ENCODE measurements at regions not wholly inside any gene's neighbourhood (a gene's known extent, or its start where the extent isn't known, plus 50 kb on each side); places are given as distances from the start of the nearest gene placed in this dataset.

DNA sequence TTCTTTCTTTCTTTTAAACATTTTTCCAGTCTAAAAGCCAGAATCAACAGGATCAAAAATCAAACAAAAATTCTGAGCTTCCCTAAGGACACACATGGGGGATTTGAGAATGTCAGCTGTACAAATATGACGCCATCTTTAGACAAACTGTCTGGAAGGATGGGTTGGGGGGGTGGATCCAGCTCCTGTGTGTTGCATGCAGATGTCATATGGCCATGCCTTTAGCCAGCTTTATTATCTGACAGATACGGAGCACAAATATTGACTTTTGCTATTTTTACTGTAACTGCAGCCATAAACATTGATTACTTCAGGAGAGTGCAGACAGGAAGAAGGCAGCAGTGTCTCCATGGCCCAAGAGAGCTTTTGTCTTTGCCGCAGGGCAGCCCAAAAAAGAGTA lies 279.4 kb upstream of the ELAC2 start:
- peak in 2 of 3 experiments; percentile 19 to 59 for DNase-seq

DNA sequence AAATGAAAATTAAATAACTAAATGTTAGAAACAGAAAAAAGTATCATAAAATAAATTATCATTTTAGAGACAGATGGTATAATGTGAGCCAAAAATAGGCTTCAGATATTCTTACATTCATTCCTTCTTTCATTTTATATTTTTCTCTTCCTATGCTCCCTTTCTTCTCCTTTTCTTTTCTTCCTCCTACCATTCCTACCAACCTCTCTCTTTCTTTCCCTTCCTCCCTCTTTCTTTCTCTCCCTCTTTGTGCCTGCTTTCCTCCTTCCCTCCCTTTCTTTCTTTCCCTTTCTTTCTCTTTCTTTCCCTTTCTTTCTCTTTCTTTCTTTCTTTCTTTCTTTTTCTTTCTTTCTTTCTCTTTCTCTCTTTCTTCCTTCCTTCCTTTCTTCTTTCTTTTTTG lies 275.6 kb upstream of the ELAC2 start:
- no peak for DNase-seq

DNA sequence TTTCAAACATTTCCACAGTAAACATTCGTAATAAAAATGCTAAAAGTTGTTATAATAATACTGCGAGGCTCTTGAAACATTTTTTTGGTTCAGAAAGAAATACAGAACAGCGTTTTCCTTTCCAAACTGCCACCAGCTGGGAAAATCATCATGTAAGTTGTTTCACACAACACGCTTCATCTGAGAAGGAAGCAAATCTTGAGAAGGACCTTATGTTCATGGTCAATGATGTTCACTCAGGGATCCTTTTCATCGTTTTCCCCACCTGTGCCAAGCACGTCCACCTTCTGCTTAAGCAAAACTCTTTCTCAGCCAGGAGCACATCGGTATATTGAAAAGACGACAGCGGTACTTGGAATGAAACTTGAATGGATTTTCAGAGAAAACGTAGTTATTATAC lies 274.5 kb upstream of the ELAC2 start:
- no peak for DNase-seq

DNA sequence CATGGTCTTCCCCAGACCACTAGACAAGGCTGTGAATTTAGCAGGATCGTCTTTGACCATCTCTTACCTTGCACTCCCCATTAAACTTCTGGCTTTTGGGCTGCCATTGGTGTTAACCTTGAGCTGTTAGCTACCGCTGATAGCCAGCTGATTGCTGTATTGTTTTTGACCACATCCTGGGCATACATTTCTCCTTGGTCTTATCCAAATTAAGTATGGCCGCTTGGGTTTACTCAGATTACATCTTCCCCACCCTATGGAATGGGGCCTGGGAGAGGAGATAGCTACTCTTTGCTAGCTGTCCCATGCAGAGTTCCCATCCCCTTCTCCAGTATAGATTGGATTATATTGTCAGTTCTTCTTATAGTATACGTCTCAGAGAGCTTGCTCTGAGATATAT lies 270.4 kb upstream of the ELAC2 start:
- no peak for DNase-seq

DNA sequence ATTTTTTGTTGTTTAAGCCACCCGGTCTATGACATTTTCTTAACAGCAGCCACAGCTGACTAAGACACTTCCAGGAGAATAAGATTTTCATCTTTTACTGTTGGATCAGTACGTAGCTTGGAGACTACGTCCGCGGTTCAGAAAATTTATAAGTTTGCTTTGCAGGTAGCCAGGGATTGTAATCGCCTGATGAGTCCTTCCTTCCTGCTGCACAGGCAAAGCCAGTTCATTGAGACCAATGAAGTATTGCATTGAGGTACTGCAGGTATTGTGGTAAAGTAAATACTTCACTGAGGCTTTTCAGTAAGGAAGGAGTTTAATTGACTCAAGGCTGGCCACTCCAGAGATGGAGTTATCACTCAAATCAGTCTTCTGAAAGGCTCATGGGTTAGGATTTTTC lies 269.4 kb upstream of the ELAC2 start:
- no peak for DNase-seq

DNA sequence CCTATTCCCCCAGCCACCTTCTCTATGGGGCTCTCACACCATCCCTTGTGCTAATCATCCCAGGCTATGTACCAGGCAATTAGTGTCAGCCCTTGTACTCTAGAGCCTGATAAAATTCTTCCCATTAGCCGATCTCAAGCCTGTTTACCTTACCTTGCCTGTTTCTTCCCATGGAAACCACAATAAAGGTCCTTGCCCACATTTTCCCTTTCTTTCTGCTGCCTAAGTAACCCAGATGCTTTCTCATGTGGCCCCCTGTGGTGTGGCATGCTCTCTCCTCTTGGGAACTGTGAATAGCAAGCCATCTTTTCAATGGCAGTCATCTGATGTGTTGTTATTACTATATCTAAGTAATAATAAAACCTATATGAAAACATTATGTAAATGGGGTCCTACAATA lies 265.8 kb upstream of the ELAC2 start:
- DNase-seq = peak in 1 of 3 experiments; percentile 5

DNA sequence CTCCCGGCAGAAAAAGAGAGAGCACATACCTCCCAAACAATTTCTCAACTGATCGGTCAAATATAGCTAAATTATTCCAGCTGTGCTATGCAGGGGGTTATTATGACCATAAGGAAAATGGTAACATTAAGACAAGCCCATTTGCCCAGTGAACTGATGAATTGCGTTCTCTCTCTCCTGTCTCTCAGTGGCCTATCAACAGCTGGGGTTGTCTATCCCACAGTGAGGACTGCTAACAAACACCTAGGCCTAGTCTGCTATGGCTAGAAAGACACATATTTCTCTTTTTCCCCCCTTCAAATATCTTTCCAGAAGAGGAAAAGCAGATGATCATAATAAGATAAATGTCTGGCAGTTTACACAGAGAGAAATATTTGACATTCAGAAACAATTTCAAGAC lies 263.8 kb upstream of the ELAC2 start:
- no peak for DNase-seq

DNA sequence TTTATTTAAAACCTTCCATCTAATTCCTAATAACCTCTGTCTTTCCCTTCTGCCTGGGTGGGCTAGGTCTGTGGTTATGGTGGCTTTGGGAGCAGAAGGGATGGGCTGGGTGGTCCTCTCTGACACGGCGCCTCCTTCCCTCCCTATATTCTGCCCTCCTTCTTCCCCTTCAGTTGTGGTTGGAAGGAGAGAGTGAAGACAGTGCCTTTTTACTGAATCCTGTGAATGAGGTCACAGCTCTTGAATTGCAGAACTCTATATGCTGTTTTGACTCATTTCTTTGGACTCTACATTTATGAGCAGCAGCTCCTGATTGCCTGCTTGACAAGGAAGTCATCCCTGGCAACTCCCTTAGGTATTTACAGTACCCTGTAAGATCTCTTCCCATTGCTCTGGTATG lies 256.0 kb upstream of the ELAC2 start:
- no peak for DNase-seq

DNA sequence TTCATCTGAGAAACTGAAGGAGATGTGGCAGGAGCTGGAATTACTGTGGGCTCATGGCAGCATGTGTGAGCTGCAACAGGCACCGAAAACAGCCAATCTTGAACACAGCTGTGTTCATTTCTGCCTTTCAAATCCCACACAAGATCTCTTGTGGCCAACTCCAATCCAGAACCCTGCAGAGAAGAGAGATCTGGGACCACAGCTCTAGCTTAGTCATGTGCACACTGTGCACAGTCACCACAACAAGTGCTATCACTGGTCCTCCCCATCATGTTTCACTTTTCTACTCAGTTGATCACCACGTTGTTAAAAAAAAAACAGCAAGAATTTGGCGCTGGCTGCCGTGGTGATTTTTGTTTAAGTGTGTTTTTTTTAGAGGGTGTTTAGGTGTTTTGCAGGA lies 254.5 kb upstream of the ELAC2 start:
- no peak for DNase-seq

DNA sequence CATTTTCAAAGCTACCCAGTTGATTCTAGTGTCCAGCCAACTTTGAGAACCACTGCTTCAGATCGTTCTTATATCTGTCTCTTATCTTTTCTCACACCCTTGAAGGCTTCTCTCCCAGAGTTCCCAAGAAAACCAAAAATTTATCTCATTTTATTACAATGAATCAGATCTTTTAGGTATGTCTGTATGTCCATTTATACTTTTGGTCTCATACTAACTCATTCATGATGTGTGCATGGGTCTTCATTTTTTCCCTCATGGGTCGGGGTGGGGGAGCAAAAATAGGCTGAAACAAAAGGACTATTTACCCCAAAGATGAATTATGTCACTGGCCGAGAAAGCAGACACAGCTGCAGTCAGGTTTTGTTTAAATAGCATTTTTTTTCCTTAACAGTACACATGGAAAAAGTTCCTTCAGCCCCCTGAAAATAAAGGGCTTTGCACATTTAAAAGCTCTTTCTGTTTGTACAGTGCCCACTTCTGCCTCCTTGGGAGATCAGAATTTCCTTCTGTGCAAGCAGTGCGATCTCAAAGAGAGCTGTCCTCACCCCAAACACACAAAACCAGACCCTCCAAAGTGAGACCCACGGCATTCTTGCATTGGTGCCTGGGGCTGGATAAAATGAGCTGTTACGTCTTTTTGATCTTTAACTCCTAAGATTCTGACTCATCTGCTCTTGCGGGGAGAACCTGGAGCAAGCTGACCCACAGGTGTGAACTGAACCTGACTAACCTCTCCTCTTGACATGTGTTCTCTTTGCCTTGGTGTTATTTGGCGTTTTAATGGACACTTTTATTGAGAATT lies 251.2 kb upstream of the ELAC2 start:
- no peak for DNase-seq

DNA sequence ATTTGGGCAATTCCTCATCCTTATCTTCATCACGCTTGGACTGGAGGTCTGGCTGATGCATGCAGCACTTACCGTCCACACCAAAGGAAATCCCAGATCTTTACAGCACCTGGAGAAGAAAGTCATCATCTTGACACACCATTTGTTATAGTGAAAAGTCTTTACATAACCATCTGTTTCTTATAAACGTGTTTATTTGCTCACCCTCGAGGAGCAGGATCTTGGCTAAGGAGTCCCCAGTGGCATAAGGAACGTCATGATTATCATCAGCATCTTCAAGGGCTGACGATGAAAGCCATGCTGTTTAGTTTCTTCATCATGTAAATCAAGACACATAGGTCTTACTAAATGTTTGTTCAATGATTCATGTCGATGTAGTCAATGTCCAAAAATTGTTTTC lies 248.8 kb upstream of the ELAC2 start:
- DNase-seq = no peak

DNA sequence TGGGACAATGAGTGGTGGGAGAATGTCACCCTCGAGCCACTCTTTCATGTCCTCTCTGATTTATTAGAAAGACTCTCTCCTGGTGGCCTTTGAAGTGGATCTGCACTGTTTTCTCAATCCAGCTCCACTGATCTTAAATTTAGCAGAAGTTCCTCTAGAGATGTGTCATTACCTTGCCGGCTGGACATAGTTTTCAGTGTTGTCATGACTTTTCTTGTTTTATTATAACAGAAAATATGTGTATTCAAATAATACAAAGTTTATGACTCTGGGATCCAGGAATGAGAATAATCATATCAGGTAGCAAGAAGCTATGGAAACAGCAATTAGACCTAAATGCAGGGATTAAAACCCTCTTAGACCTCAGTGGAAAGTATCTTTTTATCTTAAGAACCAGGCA lies 247.5 kb upstream of the ELAC2 start:
- no peak for DNase-seq

DNA sequence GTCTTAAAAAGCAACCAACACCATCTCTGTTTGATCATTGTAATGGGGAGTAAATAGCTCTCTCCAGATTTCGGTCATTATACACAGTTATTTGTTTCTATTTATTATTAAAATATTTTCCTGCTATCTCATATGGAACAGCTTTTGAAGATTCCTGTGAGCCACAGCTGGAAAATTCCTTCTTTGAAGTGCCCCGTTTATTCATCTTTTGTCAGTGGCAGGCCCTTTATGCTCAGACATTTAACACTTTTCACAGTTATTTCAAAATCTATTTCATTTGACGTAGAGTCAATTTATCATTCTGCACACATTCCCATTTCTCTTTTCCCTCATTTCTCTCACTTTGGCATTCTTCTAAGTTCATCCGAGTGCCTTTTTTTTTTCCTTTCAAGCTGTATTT lies 245.9 kb upstream of the ELAC2 start:
- DNase-seq = no peak

DNA sequence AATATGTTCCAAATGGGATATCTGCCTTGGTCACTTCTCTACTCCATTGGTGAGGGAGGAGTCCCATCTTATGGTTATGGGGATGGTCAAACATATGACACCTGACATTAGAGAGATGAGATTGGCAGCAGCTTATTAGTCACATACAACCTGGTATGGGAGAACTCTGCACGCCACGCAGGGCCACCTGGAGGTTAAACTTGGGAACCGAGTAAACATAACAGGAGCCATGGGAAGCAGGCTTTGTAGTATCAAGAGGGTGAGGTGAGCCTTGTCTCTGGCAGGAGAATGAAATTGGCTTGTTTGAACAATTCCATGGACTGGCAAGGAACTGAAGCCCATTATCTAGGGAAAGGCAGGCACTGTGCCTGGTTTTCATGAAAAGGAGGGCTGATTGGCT lies 238.7 kb upstream of the ELAC2 start:
- no peak for DNase-seq

DNA sequence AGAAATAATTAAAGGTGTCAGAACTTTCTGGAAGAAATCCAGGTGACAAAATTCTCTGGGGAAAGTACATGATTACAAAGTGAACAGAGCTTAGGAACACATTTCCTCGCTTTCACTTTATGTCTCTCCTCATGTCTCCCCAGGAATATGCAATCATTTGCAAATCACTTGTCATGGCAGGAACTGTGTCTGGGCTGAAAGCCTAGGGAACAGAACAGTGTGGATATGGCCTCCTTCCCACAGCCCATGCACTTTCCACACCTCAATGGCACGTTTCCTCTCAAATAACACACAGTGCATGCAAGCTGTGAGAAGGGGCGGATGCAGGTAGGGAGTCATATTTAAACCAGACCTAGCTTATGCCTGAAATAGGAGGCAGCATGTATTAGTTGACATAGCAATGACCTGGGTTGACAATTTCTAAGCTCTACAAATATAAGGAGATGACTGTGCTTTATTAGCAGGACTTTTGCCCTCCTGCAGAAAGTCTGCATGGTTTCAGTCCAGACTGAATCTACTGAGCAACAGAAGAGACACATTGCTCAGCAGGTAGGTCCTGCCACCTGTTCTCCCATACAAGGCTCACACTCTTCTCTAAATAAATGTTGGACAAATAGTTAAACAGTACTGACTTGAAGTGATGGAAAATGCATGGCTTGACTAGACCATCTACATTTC lies 236.0 kb upstream of the ELAC2 start:
- no peak for DNase-seq

DNA sequence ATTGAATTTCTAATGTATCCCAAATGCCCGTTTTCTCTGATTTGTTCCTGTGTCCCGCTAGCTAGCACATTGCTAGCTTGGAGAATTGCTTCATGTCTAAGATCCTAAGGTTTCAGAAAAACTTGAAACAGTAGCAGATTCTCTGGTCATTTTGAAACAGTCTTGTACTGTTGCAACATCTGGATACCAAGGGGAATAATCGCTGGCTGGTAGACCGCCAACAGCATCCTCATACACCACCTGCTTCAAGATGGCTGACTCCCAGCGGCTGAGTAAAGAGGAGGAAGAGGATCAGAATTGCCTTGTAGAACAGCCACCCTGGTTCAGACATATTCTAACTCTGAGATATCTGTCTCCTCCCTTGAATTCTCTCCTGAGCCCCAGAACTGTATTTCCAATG lies 226.7 kb upstream of the ELAC2 start:
- DNase-seq = no peak

DNA sequence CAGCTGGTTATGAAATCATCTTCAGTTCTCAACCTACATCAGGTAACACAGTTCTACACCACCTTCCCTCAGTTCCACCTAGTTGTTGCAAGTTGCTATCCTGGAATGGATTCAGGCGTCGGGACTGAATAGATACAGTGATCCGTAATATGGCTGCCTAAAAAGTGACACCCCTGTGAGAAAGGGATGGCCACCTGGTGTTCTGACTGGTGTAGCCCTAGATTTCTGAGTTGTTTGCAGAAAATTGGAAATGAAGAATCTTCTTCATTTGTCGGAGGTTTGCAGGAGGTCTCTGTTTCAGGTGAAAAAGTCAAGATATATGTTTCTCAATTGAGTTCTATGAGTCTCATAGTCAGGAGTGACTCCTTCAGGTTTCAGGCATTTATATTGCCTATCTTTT lies 225.8 kb upstream of the ELAC2 start:
- DNase-seq = no peak

DNA sequence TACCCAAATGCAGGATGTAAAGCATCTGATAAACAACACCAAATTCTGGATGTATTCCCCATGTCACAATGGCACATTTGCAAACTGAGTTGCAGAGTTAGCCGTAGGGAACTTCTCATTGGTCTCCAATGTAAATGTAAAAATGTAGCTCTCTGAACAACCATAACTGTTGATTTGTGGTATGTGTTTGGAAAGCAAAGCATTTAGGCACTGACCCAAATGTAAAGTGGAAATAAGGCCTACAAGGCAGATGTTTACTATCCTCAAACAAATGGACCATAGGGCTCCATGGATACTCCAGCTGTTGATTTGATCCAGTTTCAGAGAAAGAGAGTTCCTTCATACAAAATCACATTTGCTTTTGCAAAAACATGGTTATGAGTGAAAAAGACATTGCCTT lies 223.0 kb upstream of the ELAC2 start:
- DNase-seq = no peak

DNA sequence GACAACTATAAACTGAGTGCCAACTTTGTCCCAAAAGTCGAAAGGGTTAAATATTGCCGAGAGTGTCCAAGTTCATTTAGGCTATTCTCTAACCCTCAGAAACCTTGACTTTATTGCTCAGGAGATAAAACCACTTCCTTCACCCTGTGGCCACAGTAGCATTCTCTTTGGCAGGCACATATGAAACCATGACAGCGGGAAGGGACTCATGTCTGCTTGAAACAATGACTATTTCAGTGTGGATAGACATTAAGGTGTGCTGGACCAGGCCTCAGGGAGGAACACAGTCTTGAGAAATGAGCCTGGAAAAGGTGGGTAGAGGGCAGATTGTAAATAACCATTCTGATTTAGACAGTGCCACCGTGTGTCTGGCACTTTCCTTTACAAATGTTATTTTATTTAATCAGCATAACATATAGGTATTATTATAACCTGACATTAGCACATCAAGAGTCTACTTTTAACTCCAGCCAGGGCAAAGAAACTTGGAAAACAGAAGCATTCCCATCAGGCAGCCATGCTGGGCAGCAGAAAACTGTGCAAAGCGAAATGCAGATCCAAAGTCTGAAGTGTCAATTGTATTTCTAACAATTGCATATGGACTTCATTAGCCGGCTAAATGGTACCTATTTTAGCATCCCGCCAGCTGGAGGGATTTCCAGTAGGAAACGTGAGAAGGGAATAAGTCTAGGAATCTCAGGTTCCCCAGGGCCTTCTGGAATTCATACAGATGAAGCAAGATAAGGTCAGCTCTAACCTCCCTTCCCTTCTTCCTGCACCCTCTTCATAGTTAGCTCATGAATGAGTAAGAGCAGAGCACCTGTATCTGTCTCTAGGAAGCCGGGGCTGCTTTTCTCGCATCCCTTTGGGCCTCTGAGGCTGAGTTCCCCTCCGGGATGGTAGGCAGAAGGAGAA lies 212.8 kb upstream of the ELAC2 start:
- peak in 1 of 3 experiments; percentile 10 for DNase-seq

DNA sequence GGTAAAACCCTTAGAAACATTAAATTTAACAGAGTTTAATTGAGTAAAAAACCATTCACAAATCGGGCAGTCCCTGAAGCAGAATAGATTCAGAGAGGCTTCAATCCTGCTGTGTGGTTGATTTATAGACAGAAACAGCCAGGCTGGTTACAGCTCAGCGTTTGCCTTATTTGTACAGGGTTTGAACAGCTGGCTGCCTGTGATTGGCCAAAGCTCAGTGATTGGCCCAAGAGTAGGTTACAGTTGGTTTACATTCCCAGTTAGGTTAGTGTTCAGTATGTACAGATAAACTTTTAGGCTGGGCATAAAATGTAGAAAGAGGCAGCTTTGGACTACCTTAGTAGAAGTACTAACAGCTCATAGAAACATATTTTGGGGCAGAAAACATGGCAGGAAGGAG lies 210.4 kb upstream of the ELAC2 start:
- no peak for DNase-seq

DNA sequence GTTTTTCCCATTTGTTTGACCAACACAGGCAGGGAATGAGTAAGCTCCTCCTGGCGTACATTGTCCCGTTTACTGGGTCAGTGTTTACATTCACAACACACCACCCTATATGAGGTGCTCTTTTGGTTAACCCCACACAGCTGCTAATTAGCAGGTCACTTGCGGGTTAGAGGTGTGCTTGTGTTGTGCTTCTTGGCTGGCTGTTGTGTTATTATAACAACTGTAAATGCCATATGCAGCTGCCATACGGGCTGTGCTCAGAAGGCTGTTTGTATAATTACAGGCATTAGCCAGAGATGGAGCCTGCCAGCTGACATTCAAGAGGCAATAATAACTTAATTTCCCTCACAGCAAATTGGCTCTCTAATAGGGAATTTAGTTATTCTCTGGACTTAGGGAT lies 205.1 kb upstream of the ELAC2 start:
- peak in 2 of 3 experiments; percentile 62 to 89 for DNase-seq

DNA sequence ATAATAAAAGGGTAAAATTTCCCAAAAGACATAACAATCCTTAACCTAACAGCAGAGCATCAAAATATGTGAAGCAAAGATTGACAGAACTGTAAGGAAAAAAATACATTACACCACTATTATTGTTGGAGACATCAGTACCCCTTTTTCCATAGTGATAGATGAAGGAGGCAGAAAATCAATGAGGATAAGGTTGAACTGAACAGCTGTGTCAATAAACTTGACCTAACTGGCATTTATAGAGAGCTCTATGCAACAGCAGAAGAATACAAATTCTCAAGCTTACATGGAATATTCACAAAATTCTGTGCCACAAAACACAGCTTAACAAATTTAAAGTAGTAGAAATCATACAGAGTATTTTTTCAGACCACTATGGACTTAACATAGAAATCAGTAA lies 195.0 kb upstream of the ELAC2 start:
- DNase-seq = peak in 1 of 3 experiments; percentile 35

DNA sequence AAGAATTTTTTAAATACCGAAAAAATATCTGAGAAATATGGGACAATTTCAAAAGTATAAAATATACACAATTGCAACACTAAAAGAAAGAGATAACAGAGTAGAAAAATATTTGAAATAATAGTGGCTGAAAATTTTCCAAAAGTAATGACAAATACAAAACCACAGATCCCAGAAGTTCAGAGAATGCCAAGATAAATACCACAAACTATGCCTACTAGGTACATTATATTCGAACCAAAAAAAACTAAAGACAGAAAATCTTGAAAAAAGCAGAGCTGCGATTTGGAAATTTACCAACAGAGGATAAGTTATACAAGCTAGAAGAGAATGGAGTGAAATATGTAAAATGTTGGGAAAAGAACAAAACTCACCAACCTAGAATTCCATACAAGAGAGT lies 191.3 kb upstream of the ELAC2 start:
- no peak for DNase-seq

All from NCI-H1417 (cell line).